ENCODE measurements at regions not wholly inside any gene's neighbourhood (a gene's known extent, or its start where the extent isn't known, plus 50 kb on each side); places are given as distances from the start of the nearest gene placed in this dataset.

GRCh38 chr13:24615114-24615513 is 65.1 kb upstream of the ATP12A start:
- WGBS (ENCODE audit: insufficient coverage), result 92% methylated on average over 9 of the region's 9 CpGs

GRCh38 chr13:24615911-24616472 is 64.2 kb upstream of the ATP12A start:
- intact Hi-C loops (cut with micrococcal nuclease), result loop anchor here (5.0 kb wide), 2 partner anchors 66 to 364 kb away; partner anchors contain the start of gene ATP12A
- H3K9me3 ChIP-seq (ENCODE audit: control insufficient read depth, insufficient read depth, low read length), result no peaks in the 10 kb centered on the region
- H3K36me3 ChIP-seq (ENCODE audit: control insufficient read depth, insufficient read depth, low read length), result no peaks in the 10 kb centered on the region
- Mint-ChIP-seq H3K4me3 (no peak overlapping the region), H3K4me1 (peaks cover 47 to 52% of the 10 kb centered on the region in 2 donors), H3K36me3 (no peaks in the 10 kb centered on the region), H3K9me3 (no peaks in the 10 kb centered on the region), H3K27me3 (ENCODE audit: low read depth in 2 of 2) (no peaks in the 10 kb centered on the region), H3K27ac (peak overlapping the region; percentile 82 to 98)
- no peak overlapping the region for H3K27ac ChIP-seq (ENCODE audit: low read length)
- DNase-seq, result no peak
- no peaks in the 10 kb centered on the region for H3K27me3 ChIP-seq (ENCODE audit: control insufficient read depth, insufficient read depth, low read length)
- peaks cover 56% of the 10 kb centered on the region for H3K4me1 ChIP-seq (ENCODE audit: control insufficient read depth, insufficient read depth, low read length)
- TF ChIP-seq CTCF (IDR thresholded peaks at IDR 0.05), result no peak
- no peak for ATAC-seq
- WGBS (ENCODE audit: insufficient coverage), result 93% methylated on average over 9 of the region's 9 CpGs
- H3K4me3 ChIP-seq (ENCODE audit: low read length), result no peak overlapping the region

More at GRCh38 chr13:24615114-24615513, 65.1 kb upstream of the ATP12A start:
- Histone ChIP-seq H3K27me3 (ENCODE audit: control insufficient read depth, insufficient read depth, low read length) (no peaks in the 10 kb centered on the region), H3K27ac (ENCODE audit: low read length) (no peak overlapping the region), H3K36me3 (ENCODE audit: control insufficient read depth, insufficient read depth, low read length) (no peaks in the 10 kb centered on the region), H3K4me1 (ENCODE audit: control insufficient read depth, insufficient read depth, low read length) (peaks cover 47% of the 10 kb centered on the region), H3K4me3 (ENCODE audit: low read length) (no peak overlapping the region), H3K9me3 (ENCODE audit: control insufficient read depth, insufficient read depth, low read length) (no peaks in the 10 kb centered on the region)
- peak overlapping the region; percentile 47 to 82 for H3K27ac Mint-ChIP-seq
- H3K4me3 Mint-ChIP-seq, result no peak overlapping the region
- H3K36me3 Mint-ChIP-seq, result no peaks in the 10 kb centered on the region
- no peak for TF ChIP-seq CTCF (IDR thresholded peaks at IDR 0.05)
- H3K4me1 Mint-ChIP-seq, result peaks cover 45 to 58% of the 10 kb centered on the region in 2 donors
- no peak for ATAC-seq
- no peak for DNase-seq
- H3K27me3 Mint-ChIP-seq (ENCODE audit: low read depth in 2 of 2), result no peaks in the 10 kb centered on the region
- no peaks in the 10 kb centered on the region for H3K9me3 Mint-ChIP-seq
- intact Hi-C loops (cut with micrococcal nuclease), result loop anchor here (5.0 kb wide), 2 partner anchors 67 to 363 kb away; partner anchors contain the start of gene ATP12A

- H3K36me3 ChIP-seq (ENCODE audit: control insufficient read depth, insufficient read depth, low read length), result no peaks in the 10 kb centered on the region
- ATAC-seq (no peak), DNase-seq (no peak)
- H3K27ac ChIP-seq (ENCODE audit: low read length), result no peak overlapping the region
- Mint-ChIP-seq H3K9me3 (no peaks in the 10 kb centered on the region), H3K4me3 (no peak overlapping the region), H3K36me3 (no peaks in the 10 kb centered on the region), H3K4me1 (peaks cover 45 to 49% of the 10 kb centered on the region in 2 donors), H3K27me3 (ENCODE audit: low read depth in 2 of 2) (no peaks in the 10 kb centered on the region), H3K27ac (peak overlapping the region; percentile 82 to 98)
- H3K27me3 ChIP-seq (ENCODE audit: control insufficient read depth, insufficient read depth, low read length), result no peaks in the 10 kb centered on the region
- intact Hi-C loops (cut with micrococcal nuclease), result loop anchor here (5.0 kb wide), 2 partner anchors 66 to 364 kb away; partner anchors contain the start of gene ATP12A
- no peak overlapping the region for H3K4me3 ChIP-seq (ENCODE audit: low read length)
- WGBS (ENCODE audit: insufficient coverage), result 96% methylated on average over 4 of the region's 4 CpGs
- no peaks in the 10 kb centered on the region for H3K9me3 ChIP-seq (ENCODE audit: control insufficient read depth, insufficient read depth, low read length)
- no peak for TF ChIP-seq CTCF (IDR thresholded peaks at IDR 0.05)
- peaks cover 60% of the 10 kb centered on the region for H3K4me1 ChIP-seq (ENCODE audit: control insufficient read depth, insufficient read depth, low read length)
Observed at GRCh38 chr13:24616514-24616913, 63.7 kb upstream of the ATP12A start.

Data from natural killer cell (primary cell).